Activated CD4-positive, alpha-beta T cell treated with anti-CD3 and anti-CD28 coated beads, Interleukin-10, Interleukin-2, amounts not matched to agents 100 ng/mL and 50 ng/mL, durations not matched to agents 16 hours and 8 hours (primary cell): ENCODE measurements at regions not wholly inside any gene's neighbourhood (a gene's known extent, or its start where the extent isn't known, plus 50 kb on each side); places are given as distances from the start of the nearest gene placed in this dataset.

ENCODE experiments used
- DNase-seq: peaks from one replicate; pipeline ENCODE4 v3.0.0-alpha.2; 2020

GRCh38 chr15:61318802-61319525 lies 89.9 kb upstream of the RORA start:
- DNase-seq: no peak

- no peak for DNase-seq
These were observed 89.2 kb upstream of the RORA start for GRCh38 chr15:61318301-61318700.

- DNase-seq: no peak
These were observed 86.4 kb upstream of the RORA start for GRCh38 chr15:61315471-61315870.

- DNase-seq: no peak
These were observed 85.3 kb upstream of the RORA start for GRCh38 chr15:61314427-61314826.

GRCh38 chr15:61309617-61310016 lies 80.5 kb upstream of the RORA start:
- DNase-seq: no peak

- DNase-seq: no peak
These were observed 80.0 kb upstream of the RORA start for GRCh38 chr15:61309031-61309511.

GRCh38 chr15:61308437-61308836 lies 79.3 kb upstream of the RORA start:
- no peak for DNase-seq

GRCh38 chr15:61307474-61307873 lies 78.4 kb upstream of the RORA start:
- no peak for DNase-seq

GRCh38 chr15:61301701-61302100 lies 72.6 kb upstream of the RORA start:
- no peak for DNase-seq

GRCh38 chr15:61299075-61299763 lies 70.1 kb upstream of the RORA start:
- no peak for DNase-seq

GRCh38 chr15:61295239-61295638 lies 66.1 kb upstream of the RORA start:
- DNase-seq: no peak

- no peak for DNase-seq
These were observed 53.6 kb upstream of the RORA start for GRCh38 chr15:61282661-61283060.

GRCh38 chr15:61281328-61281727 lies 52.2 kb upstream of the RORA start:
- DNase-seq: no peak
